G401.6 (cell line): ENCODE measurements at regions not wholly inside any gene's neighbourhood (a gene's known extent, or its start where the extent isn't known, plus 50 kb on each side); places are given as distances from the start of the nearest gene placed in this dataset.

Experiments
- FAIRE-seq: peaks from 2 replicates; lab custom pipeline; 2012; peaks lifted over from hg19 to GRCh38; lab: Jason Lieb, UNC

GRCh38 chr9:20042128-20042711 is 253.4 kb upstream of the SLC24A2 start:
- no peak for FAIRE-seq

GRCh38 chr9:20041697-20042081 is 252.9 kb upstream of the SLC24A2 start:
- FAIRE-seq, result no peak

DNA sequence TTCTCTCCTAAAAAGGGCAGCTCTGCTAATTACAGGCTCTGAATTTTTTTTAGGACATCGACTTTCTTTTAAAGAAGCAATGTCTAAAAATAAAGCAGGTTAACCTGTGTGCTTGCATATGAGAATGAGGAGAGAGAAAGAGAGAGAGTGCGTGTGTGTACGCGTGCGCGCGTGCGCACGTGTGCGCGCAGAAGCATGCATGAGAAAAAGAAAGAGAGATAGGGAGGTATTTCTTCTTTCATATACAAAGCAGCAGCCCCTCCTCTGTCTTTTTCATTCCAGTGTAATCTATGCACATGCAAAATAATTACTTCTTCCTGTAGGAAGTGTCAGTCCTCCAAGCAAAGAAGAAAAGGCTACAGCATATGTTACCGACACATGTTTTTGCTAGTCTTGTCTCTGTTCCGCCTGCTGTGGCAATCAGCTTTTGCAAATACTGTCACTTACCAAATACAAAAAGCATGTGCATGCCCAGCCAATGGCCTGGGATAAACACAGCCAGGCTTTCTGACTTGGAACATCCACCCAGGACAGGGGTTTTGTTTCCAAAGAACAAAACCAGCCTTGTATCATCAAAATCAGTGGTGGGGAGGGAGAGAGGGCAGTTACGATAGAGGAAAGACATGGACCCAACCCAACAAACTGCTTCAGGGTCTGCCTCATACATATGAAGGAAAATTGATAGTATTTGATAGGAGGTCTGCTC is 252.3 kb upstream of the SLC24A2 start:
- no peak for FAIRE-seq

GRCh38 chr9:20037699-20038098 is 248.9 kb upstream of the SLC24A2 start:
- no peak for FAIRE-seq

DNA sequence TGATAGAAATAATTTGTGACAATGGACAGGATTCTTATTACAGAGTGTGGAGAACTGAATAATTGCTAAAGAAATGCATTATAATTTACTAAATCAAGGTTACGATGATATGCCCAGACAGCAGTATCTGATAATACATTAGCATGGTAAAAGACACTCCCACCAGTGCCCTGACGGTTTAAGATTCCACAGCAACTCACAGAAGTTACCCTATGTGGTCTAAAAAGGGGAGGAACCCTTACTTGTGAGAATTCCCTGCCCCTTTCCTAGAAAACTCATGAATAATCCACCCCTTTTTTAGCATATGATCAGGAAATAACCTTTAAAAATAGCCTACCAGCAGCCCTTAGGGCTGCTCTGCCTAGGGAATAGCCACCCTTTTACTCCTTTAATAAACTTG is 244.7 kb upstream of the SLC24A2 start:
- no peak for FAIRE-seq

DNA sequence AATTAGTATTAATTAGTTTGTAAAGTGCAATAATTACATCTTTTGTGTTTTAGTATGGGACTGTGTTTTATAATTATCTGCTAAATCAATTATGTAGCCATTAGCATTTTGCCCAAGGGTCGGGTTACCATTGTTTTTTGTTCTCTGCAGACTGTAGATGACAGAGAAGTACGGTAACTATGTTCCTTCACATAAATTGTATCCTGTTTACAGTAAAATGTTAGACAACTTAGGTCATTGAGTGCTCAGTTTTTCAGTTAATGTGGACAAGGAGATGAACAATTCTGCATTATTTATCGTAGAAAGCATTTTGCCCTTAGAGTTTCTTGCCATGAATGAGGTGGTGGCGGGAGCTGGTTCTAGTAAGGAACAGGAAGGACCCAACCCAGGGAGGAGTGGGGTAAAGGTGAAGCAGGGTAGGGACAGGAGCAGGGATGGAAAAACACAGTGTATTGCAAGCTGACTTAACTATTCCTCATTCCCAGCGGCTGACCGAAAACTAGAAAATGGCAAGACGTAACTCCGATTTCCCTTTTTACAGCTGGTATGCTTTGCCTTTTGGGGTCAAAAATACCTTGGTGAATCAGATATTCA is 243.7 kb upstream of the SLC24A2 start:
- no peak for FAIRE-seq

DNA sequence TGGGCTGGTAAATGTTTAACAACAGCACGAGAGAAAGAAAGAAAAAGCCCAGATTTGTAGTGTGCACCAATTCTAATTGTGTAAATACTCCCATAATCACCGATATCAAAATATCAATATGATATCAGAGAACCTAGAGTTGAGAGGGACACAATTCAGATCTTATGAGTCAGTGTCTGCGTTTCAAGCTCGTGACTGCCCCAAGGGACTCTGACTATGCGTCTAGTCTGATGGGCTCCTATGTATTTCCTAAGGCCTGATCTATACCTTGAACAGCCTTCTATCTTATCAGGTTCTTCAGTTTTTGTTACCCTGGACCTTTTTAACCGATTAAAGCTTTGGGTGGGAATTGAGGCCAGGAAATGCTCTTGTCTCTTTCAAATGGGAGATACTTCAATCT is 243.0 kb upstream of the SLC24A2 start:
- no peak for FAIRE-seq

DNA sequence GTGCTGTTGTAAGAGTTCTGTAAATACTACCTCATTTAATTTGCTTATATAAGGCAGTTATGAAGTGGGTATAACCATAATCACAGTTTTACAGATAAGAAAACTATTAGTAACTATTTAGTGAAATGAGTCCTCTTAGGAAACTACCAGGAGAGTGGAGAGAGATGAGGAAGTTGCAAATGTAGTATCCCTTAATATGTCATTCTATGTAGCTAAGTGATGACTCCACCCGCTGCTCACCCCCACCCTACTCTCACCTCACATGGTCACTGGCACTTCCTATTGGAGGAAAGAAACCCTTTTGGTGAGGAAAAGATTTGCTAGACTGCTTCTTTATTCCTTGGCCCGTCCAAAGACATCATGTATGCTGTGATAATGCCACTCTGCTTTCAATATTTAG is 241.8 kb upstream of the SLC24A2 start:
- no peak for FAIRE-seq

DNA sequence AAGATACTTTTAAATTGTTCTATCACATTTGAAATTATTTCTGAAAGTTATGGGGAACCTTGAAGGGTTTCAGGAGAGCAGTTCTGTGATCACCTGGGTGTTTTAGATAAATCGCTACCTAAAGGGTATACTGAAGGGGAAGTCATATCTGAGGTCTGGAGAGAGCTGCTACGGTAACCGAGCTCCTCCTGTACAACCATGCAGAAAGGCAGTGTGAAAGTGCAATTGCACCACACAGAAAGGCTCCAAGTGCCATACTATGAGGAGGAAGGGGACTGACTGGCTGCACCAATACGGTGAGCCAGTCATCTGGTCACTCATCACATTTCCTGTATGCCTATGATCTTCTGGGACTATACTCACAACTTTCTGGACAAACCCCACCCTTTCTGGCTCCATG is 241.4 kb upstream of the SLC24A2 start:
- no peak for FAIRE-seq

- no peak for FAIRE-seq
These were observed 240.0 kb upstream of the SLC24A2 start for GRCh38 chr9:20028849-20029231.

- FAIRE-seq, result no peak
These were observed 239.5 kb upstream of the SLC24A2 start for GRCh38 chr9:20028192-20028848.

DNA sequence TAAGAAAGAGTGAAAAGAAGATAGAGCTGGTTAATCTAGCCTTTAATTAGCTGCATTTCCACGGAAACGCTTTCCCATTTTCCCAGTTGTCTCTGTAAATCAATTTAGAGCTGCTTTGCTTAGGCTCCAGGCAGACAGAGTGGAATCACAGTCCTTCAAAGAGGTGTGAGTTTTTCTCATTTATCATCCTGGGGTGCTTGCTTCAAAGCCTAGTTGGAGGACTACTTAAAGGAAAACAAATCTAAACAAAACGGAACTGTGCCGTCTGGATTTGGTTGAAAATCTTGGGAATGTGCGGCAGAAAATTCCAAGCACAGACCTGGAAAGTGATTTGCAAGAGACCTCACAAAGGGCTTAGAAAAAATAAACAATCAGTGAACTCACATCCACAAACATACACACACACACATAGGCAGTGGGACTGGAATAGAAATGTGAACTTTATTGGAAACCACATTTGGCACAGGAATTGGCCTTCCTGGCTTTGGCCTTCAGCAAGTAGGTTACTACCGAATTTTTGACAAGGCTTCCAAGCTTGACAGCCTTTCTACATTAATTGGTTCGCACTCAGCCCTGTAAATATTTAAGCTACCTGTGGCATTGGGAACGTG is 235.2 kb upstream of the SLC24A2 start:
- no peak for FAIRE-seq

DNA sequence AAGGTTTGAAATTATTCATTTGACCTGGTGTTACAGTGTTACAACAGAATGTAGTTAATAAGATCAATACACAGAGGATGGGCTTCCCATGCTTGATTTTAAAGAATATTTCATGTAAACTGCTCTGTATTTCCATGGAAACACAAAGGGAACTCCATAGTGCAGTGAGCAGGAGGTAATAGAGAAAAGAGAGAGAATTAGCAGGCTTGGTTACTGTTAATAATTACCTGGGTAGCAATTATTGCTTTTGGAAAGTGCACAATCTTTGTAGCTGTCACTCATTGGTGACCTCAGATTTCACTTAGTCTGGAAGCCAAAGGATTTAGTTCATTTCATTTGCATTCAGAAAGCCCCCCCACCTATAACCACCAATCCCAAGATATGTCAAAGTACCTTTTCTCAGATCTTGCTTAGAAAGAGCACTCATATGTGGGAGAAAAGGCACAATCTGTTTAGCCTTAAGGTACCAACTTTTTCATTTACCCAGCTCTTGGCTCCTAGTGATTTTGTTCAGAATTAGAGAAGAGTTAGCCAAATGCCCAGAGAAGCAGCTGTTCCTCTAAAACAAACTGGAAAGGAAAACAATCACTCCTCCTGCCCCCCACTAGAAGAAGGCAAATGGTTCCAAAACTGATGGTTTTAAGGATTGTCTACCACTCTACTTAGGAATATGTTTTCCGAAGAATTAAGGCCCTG is 234.5 kb upstream of the SLC24A2 start:
- FAIRE-seq, result no peak

DNA sequence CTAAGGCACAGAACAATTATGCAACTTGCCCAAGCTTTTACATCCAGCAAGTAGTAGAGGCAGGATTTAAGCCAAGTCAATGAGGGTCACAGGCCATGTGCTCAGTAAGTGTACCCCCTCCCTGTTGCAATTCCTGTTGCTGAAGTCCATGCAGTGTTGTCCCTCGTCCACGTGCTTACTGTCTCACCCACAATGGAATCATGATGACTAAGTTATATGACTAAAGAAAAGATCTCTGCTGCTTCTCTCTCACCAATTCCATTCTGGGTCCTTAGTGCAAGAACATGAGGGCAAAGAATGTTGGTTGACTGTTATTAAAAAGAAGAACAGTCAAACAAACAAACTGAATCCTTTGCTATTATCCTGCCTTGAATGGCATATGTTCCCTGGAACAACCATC is 233.6 kb upstream of the SLC24A2 start:
- FAIRE-seq, result no peak

- no peak for FAIRE-seq
These were observed 227.8 kb upstream of the SLC24A2 start for GRCh38 chr9:20016611-20017010.

GRCh38 chr9:20015427-20015931 is 226.6 kb upstream of the SLC24A2 start:
- FAIRE-seq, result no peak

- no peak for FAIRE-seq
These were observed 225.3 kb upstream of the SLC24A2 start for GRCh38 chr9:20014168-20014567.

DNA sequence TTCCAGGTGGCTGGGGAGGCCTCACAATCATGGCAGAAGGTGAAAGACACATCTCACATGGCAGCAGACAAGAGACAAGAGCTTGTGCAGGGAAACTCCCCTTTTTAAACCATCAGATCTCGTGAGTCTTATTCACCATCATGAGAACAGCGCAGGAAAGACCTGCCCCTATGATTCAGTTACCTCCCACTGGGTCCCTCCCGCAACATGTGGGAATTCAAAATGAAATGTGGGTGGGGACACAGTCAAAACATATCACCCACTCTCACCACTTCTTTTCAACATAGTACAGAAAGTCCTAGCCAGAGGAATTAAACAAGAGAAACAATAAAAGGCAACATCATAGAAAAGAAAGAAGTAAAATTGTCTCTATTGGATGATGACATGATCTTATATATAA is 223.4 kb upstream of the SLC24A2 start:
- FAIRE-seq, result no peak

GRCh38 chr9:20009606-20010005 is 220.8 kb upstream of the SLC24A2 start:
- FAIRE-seq, result no peak

- no peak for FAIRE-seq
These were observed 213.2 kb upstream of the SLC24A2 start for GRCh38 chr9:20002011-20002410.

DNA sequence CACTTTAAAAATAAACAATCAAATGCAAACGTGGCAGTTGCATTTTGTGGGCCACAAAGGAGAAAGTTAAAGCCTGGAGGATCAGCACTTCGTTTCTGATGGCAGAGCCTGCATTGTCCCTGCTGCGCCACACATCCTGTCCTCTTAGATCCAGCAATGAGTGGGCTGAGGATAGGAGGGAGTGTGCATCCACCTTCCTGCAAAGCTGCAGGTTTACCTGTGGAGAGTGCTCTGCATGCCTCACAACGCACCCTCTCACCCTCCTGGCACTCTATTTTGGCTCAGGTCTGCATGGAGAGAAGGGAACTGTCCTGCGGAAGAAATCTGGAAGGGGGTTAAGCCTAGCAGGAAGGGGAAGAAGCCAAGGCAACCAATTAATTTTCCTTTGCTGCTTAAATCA is 212.2 kb upstream of the SLC24A2 start:
- FAIRE-seq, result no peak

DNA sequence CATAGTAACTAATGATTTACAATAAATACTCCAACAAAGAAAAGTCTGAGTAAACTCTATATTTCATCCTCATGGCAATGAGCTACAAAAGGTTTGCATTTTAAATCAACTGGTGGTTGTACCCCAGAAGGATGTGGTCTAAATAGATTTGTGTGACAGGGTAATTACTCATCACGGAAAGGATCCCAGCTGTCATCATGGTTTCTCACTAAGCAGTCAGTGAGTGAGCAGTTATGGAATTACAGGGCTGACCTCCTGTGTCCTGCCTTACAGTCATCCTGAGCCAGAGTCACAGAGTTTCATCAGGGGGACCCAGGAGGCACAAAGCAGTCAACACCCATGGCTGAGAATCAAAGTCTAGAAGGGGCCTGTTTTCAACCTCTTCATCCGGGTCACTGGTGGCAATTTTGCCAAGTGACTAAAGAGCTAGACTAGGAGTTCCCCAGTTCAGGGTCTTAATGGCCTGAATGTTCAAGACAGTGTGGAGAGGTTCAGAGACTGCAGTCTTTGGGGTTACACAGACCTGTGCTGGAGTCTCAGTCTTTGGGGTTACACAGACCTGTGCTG is 210.7 kb upstream of the SLC24A2 start:
- no peak for FAIRE-seq
